Ishikawa (cell line): ENCODE measurements at regions not wholly inside any gene's neighbourhood (a gene's known extent, or its start where the extent isn't known, plus 50 kb on each side); places are given as distances from the start of the nearest gene placed in this dataset.

ENCODE experiments used
- CREB1 ChIP-seq: IDR thresholded peaks from 2 replicates; pipeline ENCODE4 v1.6.1; 2012; ENCODE audit warnings: low read depth
- EGR1 ChIP-seq: IDR thresholded peaks from 2 replicates; pipeline ENCODE4 v1.6.1; 2012
- EP300 ChIP-seq: IDR thresholded peaks from 2 replicates; pipeline ENCODE4 v1.6.1; 2012; ENCODE audit warnings: borderline replicate concordance
- NFIC ChIP-seq: IDR thresholded peaks from 2 replicates; pipeline ENCODE4 v1.6.1; 2012
- RAD21 ChIP-seq: IDR thresholded peaks from 2 replicates; pipeline ENCODE4 v1.6.1; 2012; ENCODE audit warnings: low read depth
- YY1 ChIP-seq: IDR thresholded peaks from 2 replicates; pipeline ENCODE4 v1.6.1; 2012; ENCODE audit warnings: low read depth
- ZBTB7A ChIP-seq: IDR thresholded peaks from 2 replicates; pipeline ENCODE4 v1.6.1; 2012; ENCODE audit warnings: low read depth
- TF ChIP-seq, protein P1 (sequence below): IDR thresholded peaks from 2 replicates; pipeline ENCODE4 v1.6.1; 2012
- TF ChIP-seq, protein P2 (sequence below): IDR thresholded peaks from 2 replicates; pipeline ENCODE4 v1.6.1; 2012; ENCODE audit warnings: low read depth, mild to moderate bottlenecking

DNA sequence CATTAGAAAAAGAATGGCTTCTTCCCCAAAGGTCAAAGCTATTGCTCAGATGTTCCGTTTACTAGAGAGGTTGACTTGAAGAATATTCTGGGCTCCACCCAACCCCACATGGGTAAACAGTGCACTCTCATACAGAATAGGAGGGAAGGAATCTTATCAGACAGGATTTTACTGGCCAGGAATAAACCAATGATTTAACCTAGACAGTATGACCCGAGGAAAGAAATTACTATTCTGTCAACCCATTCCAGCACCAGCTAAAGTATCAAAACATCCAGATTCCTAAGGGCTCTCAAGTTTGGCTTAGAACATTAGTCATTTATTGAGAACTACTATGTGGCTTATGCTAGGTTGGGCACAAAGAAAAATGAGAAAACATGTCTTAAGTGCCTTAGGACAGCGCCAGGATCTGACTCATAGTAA lies 493.6 kb upstream of the KLF4 start:
- TF ChIP-seq RAD21 (no peak), EGR1 (no peak), CREB1 (no peak), ZBTB7A (no peak), EP300 (no peak), YY1 (no peak), NFIC (no peak)
- TF ChIP-seq, protein P1, sequence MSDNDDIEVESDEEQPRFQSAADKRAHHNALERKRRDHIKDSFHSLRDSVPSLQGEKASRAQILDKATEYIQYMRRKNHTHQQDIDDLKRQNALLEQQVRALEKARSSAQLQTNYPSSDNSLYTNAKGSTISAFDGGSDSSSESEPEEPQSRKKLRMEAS = no peak
- TF ChIP-seq, protein P2, sequence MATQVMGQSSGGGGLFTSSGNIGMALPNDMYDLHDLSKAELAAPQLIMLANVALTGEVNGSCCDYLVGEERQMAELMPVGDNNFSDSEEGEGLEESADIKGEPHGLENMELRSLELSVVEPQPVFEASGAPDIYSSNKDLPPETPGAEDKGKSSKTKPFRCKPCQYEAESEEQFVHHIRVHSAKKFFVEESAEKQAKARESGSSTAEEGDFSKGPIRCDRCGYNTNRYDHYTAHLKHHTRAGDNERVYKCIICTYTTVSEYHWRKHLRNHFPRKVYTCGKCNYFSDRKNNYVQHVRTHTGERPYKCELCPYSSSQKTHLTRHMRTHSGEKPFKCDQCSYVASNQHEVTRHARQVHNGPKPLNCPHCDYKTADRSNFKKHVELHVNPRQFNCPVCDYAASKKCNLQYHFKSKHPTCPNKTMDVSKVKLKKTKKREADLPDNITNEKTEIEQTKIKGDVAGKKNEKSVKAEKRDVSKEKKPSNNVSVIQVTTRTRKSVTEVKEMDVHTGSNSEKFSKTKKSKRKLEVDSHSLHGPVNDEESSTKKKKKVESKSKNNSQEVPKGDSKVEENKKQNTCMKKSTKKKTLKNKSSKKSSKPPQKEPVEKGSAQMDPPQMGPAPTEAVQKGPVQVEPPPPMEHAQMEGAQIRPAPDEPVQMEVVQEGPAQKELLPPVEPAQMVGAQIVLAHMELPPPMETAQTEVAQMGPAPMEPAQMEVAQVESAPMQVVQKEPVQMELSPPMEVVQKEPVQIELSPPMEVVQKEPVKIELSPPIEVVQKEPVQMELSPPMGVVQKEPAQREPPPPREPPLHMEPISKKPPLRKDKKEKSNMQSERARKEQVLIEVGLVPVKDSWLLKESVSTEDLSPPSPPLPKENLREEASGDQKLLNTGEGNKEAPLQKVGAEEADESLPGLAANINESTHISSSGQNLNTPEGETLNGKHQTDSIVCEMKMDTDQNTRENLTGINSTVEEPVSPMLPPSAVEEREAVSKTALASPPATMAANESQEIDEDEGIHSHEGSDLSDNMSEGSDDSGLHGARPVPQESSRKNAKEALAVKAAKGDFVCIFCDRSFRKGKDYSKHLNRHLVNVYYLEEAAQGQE = no peak
